Caco-2 (cell line): ENCODE measurements at regions not wholly inside any gene's neighbourhood (a gene's known extent, or its start where the extent isn't known, plus 50 kb on each side); places are given as distances from the start of the nearest gene placed in this dataset.

Source experiments
- BruUV-seq: library from RNA; stranded (reverse); fragments of 400-500 nt; replicated peaks from 2 replicates; lab custom pipeline; 2021; lab: Mats Ljungman, UMichigan
- CTCF ChIA-PET: fragments of 300-600 bp; sonication (Branson Sonifier 250); formaldehyde crosslinking; loops from one replicate; lab custom pipeline; 2022; ENCODE audit warnings: antibody characterized with exemption; lab: Charles Lee
- POLR2A ChIA-PET: fragments of 300-600 bp; sonication (Branson Sonifier 250); formaldehyde crosslinking; loops from one replicate; lab custom pipeline; 2022; ENCODE audit warnings: antibody characterized with exemption; lab: Charles Lee
- DNase-seq, 2 experiments: peaks; one replicate each; pipeline versions ENCODE4 v3.0.0 to v3.0.0-alpha.2; 2020 to 2022
- H3K27me3 ChIP-seq: replicated peaks from 2 replicates; pipeline ENCODE4 v1.6.0; 2011; ENCODE audit warnings: low read length; ENCODE audit not compliant: control insufficient read depth, insufficient read depth
- H3K36me3 ChIP-seq: 2 replicates; pipeline ENCODE4 v1.5.1; 2011; ENCODE audit warnings: low read length; ENCODE audit not compliant: control insufficient read depth, insufficient read depth
- H3K4me1 ChIP-seq: fragments of 250-450 bp; sonication (Bioruptor Pico); 2 replicates; pipeline ENCODE4 v1.5.1; 2020; ENCODE audit warnings: mild to moderate bottlenecking
- H3K4me3 ChIP-seq: 2 replicates; pipeline ENCODE4 v1.5.1; 2011; ENCODE audit warnings: low read depth, mild to moderate bottlenecking, control low read depth, low read length
- H3K9me3 ChIP-seq: fragments of 250-450 bp; sonication (Bioruptor Pico); 2 replicates; pipeline ENCODE4 v1.5.1; 2020; ENCODE audit warnings: mild to moderate bottlenecking, moderate library complexity
- H3K27ac Mint-ChIP-seq: one replicate; pipeline ENCODE4 v1.8.0; 2022; ENCODE audit warnings: mixed read lengths; ENCODE audit not compliant: unreplicated experiment
- H3K27me3 Mint-ChIP-seq: one replicate; pipeline ENCODE4 v1.8.0; 2022; ENCODE audit warnings: mixed read lengths; ENCODE audit not compliant: insufficient read depth, unreplicated experiment
- H3K36me3 Mint-ChIP-seq: one replicate; pipeline ENCODE4 v1.8.0; 2022; ENCODE audit warnings: mild to moderate bottlenecking, mixed read lengths; ENCODE audit not compliant: insufficient read depth, unreplicated experiment
- H3K4me1 Mint-ChIP-seq: one replicate; pipeline ENCODE4 v1.8.0; 2022; ENCODE audit warnings: low read depth, mixed read lengths; ENCODE audit not compliant: unreplicated experiment
- H3K4me3 Mint-ChIP-seq: one replicate; pipeline ENCODE4 v1.8.0; 2022; ENCODE audit warnings: mild to moderate bottlenecking, moderate library complexity, mixed read lengths; ENCODE audit not compliant: unreplicated experiment
- H3K9me3 Mint-ChIP-seq: one replicate; pipeline ENCODE4 v1.8.0; 2022; ENCODE audit warnings: mixed read lengths; ENCODE audit not compliant: unreplicated experiment
- intact Hi-C: fragments of 100-400 bp; cut with micrococcal nuclease; formaldehyde crosslinking; loops from one replicate; pipeline ENCODE4 v1.10.0; 2022; ENCODE audit not compliant: unreplicated experiment
- TF ChIP-seq, protein P1 (sequence below), 2 experiments: fragments of 200-600 bp in 1 of 2; IDR thresholded peaks; 1 replicate in 1 of 2; 2 replicates in 1 of 2; pipeline versions ENCODE4 v1.5.1 to v1.8.0; 2011 to 2022; ENCODE audit warnings: antibody characterized with exemption in 1 of 2, control low read depth in 1 of 2, inconsistent platforms in 1 of 2, low read depth in 1 of 2, low read length in 1 of 2, mild to moderate bottlenecking in 1 of 2, moderate library complexity in 1 of 2; ENCODE audit not compliant: insufficient read depth in 1 of 2, severe bottlenecking in 1 of 2, unreplicated experiment in 1 of 2

DNA sequence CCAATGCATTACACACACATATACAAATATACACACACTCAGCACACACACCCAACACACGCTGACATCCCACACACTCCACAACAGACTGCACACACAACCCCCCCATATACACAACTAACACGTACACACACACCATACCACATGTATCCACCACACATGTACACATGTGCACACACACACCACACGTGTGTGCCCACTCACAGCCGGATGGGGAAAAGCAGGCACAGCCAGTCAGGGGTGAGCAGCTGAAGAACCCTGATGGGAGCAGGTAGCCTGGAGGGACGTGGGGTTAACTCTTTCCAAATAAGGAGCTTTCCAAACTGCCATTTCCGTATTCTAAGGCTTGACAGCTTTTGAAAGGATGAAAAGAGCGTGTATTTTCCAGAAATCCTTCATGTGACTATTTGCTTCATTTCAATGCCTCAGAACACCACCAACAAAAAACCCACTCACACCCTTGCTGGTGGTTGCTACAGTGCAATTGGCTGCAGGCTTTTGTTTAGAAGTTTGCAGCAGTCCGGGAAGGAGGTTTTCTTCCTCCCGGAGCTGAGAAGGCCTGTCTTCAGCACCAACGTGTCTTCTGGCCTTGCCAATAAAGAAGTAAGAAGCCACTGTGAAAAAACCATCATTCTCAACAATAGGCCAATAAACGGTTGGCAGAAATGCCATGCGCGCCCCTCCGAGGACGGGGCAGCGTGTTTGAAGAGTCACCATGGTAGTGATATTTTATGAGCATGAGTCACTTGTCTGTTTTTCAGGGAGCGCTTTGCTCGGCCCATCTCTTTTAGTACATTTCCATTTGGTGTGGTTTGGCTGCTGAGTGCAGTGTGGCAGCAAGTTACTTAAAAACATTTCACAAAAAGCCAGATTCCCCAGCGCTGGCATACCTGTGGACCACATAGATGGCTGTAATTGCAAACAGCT is 131.3 kb upstream of the GMDS start:
- no peak overlapping the region for H3K4me3 Mint-ChIP-seq
- POLR2A ChIA-PET = no interaction called here
- H3K27me3 Mint-ChIP-seq = no peaks in the 10 kb centered on the region
- no peaks in the 10 kb centered on the region for H3K36me3 Mint-ChIP-seq
- no TSS peak for BruUV-seq
- Histone ChIP-seq H3K9me3 (no peaks in the 10 kb centered on the region), H3K4me1 (no peaks in the 10 kb centered on the region), H3K27me3 (no peaks in the 10 kb centered on the region), H3K4me3 (no peak overlapping the region), H3K36me3 (no peaks in the 10 kb centered on the region)
- TF ChIP-seq, protein P1, sequence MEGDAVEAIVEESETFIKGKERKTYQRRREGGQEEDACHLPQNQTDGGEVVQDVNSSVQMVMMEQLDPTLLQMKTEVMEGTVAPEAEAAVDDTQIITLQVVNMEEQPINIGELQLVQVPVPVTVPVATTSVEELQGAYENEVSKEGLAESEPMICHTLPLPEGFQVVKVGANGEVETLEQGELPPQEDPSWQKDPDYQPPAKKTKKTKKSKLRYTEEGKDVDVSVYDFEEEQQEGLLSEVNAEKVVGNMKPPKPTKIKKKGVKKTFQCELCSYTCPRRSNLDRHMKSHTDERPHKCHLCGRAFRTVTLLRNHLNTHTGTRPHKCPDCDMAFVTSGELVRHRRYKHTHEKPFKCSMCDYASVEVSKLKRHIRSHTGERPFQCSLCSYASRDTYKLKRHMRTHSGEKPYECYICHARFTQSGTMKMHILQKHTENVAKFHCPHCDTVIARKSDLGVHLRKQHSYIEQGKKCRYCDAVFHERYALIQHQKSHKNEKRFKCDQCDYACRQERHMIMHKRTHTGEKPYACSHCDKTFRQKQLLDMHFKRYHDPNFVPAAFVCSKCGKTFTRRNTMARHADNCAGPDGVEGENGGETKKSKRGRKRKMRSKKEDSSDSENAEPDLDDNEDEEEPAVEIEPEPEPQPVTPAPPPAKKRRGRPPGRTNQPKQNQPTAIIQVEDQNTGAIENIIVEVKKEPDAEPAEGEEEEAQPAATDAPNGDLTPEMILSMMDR (IDR thresholded peaks at IDR 0.05; ENCODE audit: insufficient read depth in 1 of 2, low read depth in 1 of 2, low read length in 1 of 2, severe bottlenecking in 1 of 2, unreplicated experiment in 1 of 2) = no peak
- no peak for DNase-seq
- H3K27ac Mint-ChIP-seq = no peak overlapping the region
- CTCF ChIA-PET = no interaction called here
- intact Hi-C loops = no loop called here
- peaks cover 12% of the 10 kb centered on the region for H3K9me3 Mint-ChIP-seq
- H3K4me1 Mint-ChIP-seq = no peaks in the 10 kb centered on the region

DNA sequence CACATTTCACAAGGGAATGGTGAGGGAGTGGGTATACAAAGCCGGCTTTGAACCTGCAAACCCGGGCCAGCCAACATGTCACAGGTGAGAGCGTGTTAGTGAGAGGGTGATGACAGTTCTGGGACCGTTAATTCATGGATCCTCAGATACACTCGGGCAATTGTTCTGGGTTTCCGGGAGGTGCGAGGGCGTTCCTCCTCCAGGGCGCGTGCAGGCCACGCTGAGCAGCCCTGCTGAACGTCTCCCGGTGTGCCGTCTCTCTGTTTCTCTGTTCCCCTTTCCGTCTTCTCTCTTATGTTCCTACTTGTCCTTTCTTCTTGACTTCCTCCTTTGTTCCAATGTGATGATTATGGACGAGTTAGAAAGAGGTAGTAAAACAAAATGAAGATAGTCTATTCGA is 130.0 kb upstream of the GMDS start:
- no peaks in the 10 kb centered on the region for H3K36me3 ChIP-seq
- ChIA-PET CTCF (no interaction called here), POLR2A (no interaction called here)
- no peaks in the 10 kb centered on the region for H3K27me3 ChIP-seq
- no peaks in the 10 kb centered on the region for H3K27me3 Mint-ChIP-seq
- peaks cover 12% of the 10 kb centered on the region for H3K9me3 Mint-ChIP-seq
- H3K4me1 ChIP-seq = no peaks in the 10 kb centered on the region
- H3K27ac Mint-ChIP-seq = no peak overlapping the region
- H3K4me3 Mint-ChIP-seq = no peak overlapping the region
- TF ChIP-seq, protein P1 (IDR thresholded peaks at IDR 0.05; ENCODE audit: insufficient read depth in 1 of 2, low read depth in 1 of 2, low read length in 1 of 2, severe bottlenecking in 1 of 2, unreplicated experiment in 1 of 2) = no peak
- no peaks in the 10 kb centered on the region for H3K4me1 Mint-ChIP-seq
- no TSS peak for BruUV-seq
- intact Hi-C loops = no loop called here
- no peaks in the 10 kb centered on the region for H3K9me3 ChIP-seq
- H3K4me3 ChIP-seq = no peak overlapping the region
- no peaks in the 10 kb centered on the region for H3K36me3 Mint-ChIP-seq
- DNase-seq = no peak

DNA sequence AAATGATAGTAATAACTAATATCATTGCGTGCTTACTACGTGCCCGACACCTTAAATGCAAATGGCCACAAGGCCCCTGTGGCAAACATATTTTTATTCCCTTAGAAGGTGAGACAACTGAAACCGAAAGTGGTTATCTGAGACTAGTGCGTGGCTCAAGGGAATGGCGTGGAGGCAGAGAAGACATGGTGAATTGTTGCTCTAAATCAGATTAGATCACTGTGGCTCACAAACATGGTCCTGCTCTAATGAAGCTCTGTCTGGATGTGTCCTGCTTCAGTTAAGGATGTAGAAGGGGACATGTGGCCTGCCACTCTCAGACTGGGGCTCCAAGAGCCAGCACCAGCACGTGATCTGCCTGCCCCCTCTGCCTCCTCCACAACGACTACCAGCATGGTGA is 124.2 kb upstream of the GMDS start:
- DNase-seq = no peak
- H3K4me1 ChIP-seq = no peaks in the 10 kb centered on the region
- BruUV-seq = no TSS peak
- Mint-ChIP-seq H3K36me3 (no peaks in the 10 kb centered on the region), H3K27ac (no peak overlapping the region), H3K27me3 (no peaks in the 10 kb centered on the region), H3K4me3 (no peak overlapping the region), H3K9me3 (no peaks in the 10 kb centered on the region), H3K4me1 (no peaks in the 10 kb centered on the region)
- H3K27me3 ChIP-seq = no peaks in the 10 kb centered on the region
- POLR2A ChIA-PET = no interaction called here
- no peaks in the 10 kb centered on the region for H3K9me3 ChIP-seq
- H3K4me3 ChIP-seq = no peak overlapping the region
- TF ChIP-seq, protein P1 (IDR thresholded peaks at IDR 0.05; ENCODE audit: insufficient read depth in 1 of 2, low read depth in 1 of 2, low read length in 1 of 2, severe bottlenecking in 1 of 2, unreplicated experiment in 1 of 2) = no peak
- intact Hi-C loops = no loop called here
- no peaks in the 10 kb centered on the region for H3K36me3 ChIP-seq
- CTCF ChIA-PET = no interaction called here
